IPS DF 19.7 (cell line): ENCODE measurements at regions not wholly inside any gene's neighbourhood (a gene's known extent, or its start where the extent isn't known, plus 50 kb on each side); places are given as distances from the start of the nearest gene placed in this dataset.
"Not testable (repeated sequence)": the region's sequence is repeated elsewhere in the genome, so short reads cannot be mapped to it uniquely, and the experiment has no call there.

Experiments
- DNase-seq: peaks from one replicate; pipeline ENCODE4 v3.0.0-alpha.2; 2013; ENCODE audit warnings: low read depth, low spot score

DNA sequence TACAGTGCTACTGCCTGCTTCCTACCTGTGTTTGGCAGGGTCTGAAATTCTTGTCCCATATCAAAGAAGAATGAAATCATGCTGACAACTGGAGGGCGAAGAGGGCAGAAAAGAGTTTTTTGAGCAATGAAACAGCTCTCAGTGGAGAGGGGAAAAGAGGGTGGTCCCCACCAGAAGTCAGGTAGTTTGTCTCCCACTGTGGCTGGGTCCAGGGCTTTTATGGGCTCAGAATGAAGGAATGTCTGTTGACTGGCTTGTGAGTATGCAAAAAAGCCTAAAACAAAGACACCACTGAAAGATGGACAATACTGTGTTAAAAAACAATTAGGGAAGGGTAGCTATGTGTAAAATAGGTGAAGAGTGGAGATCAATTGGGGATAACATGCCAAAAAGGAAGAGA, 115.0 kb downstream of the ADAM29 start:
- no peak for DNase-seq

GRCh38 chr4:175034007-175034406, 115.8 kb downstream of the ADAM29 start:
- DNase-seq = no peak

DNA sequence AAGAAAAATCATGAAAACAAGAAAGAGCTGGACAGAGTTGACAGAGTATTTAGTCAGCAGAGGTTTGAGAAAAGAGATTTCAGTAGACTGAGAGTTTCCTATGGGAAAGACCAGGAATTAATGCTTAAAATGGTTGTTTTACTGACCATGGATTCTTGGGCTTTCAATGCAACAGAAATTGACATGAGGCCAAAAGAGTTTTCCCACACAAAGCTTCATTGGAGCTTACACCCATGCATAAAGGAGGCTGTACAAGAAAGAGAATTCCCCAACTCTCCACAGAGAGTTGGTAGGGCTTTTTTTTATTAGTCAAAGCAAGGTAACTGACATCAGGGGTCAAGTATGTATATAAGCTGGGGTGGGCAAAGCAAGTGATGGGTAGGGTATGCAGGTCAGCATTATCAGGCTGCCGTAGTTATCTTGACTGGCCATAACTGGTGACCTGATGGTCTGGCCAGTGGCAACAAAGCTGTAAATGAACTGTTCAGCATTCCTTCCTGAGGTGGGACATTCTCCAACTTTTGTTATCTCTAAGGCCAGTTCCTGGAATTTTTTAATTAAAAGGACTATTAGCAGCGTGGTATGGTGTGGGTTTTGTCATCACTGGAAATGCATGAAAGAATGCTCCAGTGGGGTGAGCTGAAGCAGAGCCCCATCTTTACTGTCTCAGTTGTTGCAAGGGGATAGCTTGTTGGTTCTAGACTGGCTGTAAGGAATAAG, 117.0 kb downstream of the ADAM29 start:
- no peak for DNase-seq

GRCh38 chr4:175035905-175036304, 117.7 kb downstream of the ADAM29 start:
- no peak for DNase-seq

DNA sequence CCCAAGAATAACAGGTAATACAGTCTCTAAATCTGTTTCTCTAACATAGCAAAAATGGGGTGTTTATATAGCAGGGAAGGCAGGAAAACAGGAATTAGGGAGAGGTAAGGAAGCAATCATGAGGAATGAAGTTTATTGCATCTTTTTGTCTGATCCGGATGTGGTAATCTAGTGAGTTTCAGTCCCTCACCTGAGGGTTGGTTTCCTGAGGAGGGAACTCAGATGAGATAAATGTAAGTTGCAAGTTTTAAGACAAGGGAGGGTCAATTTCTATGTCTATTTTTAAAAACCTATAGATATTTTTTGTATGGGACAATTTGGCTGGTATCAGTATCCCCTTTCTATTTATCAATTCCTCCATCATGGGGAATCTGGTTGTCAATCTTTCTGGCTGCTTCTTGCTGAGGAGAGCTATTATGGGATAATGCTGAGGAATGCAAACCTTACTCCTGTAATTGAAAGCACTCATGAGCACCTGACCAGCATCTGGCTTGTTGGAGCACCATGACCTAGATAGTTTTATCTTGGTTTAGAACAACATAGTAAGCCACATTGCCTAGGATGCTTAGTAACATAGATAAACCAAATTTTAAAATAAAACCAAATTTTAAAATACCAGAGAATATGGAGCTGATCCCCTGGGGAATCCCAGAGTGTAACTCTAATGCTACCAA, 130.1 kb downstream of the ADAM29 start:
- no peak for DNase-seq

GRCh38 chr4:175048906-175049305, 130.7 kb downstream of the ADAM29 start:
- DNase-seq = no peak

DNA sequence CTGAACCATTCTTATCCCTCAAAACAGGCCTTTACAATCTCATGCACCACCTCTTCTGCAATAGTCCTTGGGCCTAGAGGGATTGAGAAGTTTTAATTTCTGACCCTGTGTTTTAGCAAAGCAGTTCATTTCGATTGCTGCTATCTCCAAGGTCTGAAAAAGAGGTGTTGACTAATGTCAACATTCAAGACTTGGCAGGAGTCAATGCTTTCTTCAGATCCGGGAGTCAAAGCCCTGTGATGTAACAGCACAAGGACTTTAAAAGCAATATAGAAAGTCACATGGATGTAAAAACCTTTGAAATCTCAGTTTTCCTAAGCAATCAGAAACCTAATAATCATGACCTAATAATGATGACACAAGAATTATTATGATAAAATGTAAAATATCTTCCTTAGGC, 133.8 kb downstream of the ADAM29 start:
- DNase-seq = no peak

- peak; percentile 67 for DNase-seq
Observed at GRCh38 chr4:175054980-175055379, 136.8 kb downstream of the ADAM29 start.

- DNase-seq = no peak
Observed at GRCh38 chr4:175062183-175062592, 144.0 kb downstream of the ADAM29 start.

- DNase-seq = no peak
Observed at GRCh38 chr4:175065228-175065627, 147.1 kb downstream of the ADAM29 start.

DNA sequence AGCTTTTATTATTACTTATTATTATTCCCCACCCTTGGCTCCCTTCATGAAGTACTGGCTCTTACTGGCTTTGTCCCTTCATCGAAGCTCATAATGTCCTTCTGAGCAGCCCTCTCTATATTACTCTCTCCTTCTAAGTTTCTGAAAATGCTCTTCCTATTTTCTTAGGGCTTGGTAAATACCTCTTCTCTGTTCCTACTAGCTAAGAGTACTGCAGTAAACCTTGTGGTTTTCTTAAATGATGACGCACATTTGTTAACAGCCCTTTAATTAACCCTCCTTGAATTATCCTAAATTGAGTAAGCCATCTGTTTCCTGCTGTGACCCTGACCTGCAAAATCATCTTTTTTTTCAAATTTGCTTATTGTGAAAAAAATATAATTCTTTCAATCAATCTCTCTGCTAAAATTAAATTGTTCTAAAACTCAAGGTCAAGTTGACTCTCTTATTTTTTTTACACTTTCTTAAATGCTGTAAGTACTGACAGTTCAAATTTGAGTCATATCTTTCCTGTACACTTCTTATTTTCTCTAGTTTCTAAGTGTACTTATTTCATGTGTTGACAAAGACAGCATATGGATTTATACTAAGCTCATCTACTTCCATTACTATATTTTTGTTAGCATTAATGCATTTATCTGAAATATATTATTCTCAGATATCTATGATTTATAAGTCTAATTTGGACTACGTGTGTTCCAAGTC, 148.9 kb downstream of the ADAM29 start:
- no peak for DNase-seq

DNA sequence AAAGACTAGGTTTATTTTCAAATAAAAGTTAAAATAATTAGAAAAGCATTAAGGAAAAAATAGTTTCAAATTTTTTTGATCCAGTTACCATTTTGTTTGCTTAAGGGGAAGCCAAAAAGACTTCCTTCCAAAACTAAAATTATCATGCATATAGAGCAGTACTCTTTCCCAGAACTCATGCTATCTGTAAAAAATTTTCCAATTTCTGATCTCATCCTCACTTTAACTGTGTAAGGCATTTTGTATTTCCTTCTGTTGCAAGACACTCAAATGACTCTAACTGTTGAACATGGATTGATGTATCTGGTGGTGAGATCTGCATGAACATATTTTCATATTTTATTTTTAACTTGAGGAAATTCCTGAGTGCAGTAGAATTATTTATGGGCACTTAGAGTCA, 150.1 kb downstream of the ADAM29 start:
- no peak for DNase-seq

DNA sequence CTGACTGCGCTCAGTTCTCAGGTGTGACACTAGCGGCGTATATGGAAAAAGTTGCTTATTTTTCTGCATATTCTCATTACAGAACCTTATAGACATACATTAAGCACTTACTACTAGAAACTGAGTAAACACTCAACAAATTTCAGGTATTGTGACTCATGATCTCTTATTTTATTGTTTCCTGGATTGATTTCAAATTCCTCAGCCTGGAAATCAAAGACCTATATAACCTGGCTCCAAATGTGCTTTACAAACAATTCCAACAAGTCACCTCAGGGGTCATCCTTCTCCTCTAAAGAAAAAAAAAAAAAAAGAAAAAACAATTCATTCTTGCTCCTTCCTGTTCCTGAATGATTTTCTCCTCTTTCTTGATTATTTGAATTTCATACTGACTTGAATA, 152.3 kb downstream of the ADAM29 start:
- no peak for DNase-seq

DNA sequence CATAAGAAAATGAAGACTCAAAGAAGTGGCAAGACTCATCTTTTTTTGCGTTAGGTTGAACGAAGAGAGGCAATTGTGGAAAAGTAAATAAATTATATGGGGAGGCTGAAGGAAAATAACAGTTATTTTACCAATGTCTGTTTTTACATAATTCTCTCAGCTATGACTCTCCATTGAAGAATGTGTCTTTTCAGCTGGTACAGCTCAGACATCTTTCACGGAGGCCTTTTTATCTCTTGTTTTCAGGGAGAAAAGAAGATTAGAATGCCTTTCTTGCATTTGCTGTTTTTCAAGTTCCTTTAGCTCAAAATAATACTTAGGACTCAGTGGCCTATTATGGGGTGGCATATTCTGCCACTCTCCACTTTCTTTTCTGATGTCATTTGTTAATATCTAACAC, 153.0 kb downstream of the ADAM29 start:
- DNase-seq = no peak

GRCh38 chr4:175087145-175087544, 169.0 kb downstream of the ADAM29 start:
- no peak for DNase-seq

- no peak for DNase-seq
Observed at GRCh38 chr4:175090116-175090515, 172.0 kb downstream of the ADAM29 start.

DNA sequence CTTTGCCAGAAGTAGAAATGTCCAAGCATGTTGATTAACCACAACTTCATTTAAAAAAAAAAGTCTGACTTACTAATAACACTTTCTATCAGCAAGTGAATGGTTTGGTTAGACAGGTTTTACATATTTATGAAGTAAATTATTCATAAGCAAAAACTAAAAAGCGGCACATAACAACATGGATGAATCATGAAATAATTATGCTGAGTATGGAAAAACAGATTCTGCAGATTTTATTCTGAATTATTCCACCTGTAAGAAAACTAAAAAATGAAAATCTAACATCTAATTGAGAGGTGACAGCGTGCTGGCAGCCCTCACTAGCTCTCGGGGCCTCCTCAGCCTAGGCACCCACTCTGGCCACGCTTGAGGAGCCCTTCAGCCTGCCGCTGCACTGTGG, 173.5 kb downstream of the ADAM29 start:
- no peak for DNase-seq

DNA sequence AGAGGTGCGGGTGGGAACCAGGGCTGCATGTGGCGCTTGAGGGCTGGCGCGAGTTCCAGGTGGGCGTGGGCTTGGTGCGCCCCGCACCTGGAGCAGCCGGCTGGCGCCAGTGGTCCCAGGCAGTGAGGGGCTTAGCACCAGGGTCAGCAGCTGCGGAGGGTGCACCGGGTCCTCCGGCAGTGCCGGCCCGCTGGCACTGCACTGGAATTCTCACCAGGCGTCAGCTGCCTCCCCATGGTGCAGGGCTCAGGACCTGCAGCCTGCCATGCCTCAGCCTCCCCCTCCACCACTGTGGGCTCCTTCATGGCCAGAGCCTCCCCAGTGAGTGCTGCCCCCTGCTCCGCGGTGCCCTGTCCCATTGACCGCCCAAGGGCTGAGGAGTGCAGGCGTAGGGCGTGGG, 174.0 kb downstream of the ADAM29 start:
- DNase-seq = no peak

DNA sequence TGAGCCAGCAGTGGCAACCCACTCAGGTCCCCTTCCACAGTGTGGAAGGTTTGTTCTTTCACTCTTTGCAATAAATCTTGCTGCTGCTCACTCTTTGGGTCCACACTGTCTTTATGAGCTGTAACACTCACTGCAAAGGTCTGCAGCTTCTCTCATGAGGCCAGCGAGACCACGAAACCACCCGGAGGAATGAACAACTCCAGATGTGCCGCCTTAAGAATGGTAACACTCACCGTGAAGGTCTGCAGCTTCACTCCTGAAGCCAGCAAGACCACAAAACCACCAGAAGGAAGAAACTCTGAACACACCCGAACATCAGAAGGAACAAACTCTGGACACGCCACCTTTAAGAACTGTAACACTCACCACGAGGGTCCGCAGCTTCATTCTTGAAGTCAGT, 174.9 kb downstream of the ADAM29 start:
- DNase-seq = not testable (repeated sequence)

- DNase-seq = no peak
Observed at GRCh38 chr4:175103403-175103802, 185.2 kb downstream of the ADAM29 start.

DNA sequence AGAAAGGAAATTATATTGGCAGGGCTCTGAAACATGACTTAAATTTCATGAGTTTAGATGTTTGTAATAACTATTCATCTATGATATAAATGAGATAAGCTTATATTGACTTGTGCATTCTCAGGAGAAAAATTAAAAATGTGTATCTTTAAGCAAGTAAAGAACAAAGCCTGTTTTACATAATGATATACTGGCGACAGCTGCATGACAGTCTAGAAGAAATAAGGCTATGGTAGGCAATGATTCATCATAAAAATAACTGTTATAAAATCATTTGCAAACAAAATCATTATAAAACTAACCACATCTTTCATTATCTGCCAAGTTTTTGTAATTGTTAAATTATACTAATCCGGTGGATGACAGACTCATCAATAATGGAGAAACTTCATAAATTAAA, 188.1 kb downstream of the ADAM29 start:
- no peak for DNase-seq

DNA sequence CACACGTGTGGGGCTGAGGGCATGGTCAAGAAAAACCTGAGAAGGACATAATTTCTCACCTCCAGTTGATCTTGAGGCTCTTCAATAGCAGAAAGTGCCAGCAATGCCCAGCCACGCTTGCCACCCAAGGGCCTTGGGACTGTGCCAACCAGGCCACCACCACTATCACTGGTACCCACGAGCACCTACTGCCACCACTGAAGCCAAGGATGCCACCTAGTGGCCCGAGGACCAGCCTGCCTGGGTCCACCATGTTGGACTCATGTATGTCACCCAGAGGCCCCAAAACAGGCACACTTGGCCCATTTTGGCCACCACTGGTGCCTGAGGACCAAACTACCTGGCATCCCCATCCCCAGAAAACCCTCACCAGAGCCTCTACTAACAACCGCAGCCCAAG, 191.8 kb downstream of the ADAM29 start:
- DNase-seq = peak; percentile 7
